Panc1 (cell line): ENCODE measurements at regions not wholly inside any gene's neighbourhood (a gene's known extent, or its start where the extent isn't known, plus 50 kb on each side); places are given as distances from the start of the nearest gene placed in this dataset.

Experiments
- CTCF ChIP-seq: fragments of 450-650 bp; IDR thresholded peaks from 2 replicates; pipeline ENCODE4 v1.5.1; 2017; ENCODE audit warnings: mild to moderate bottlenecking
- POLR2AphosphoS5 ChIP-seq: IDR thresholded peaks from 2 replicates; pipeline ENCODE4 v1.6.1; 2012; ENCODE audit warnings: mild to moderate bottlenecking, low read depth, low read length, moderate library complexity
- SIN3A ChIP-seq: IDR thresholded peaks from 2 replicates; pipeline ENCODE4 v1.6.1; 2012; ENCODE audit warnings: low read depth, mild to moderate bottlenecking, low read length, moderate library complexity, borderline replicate concordance; ENCODE audit not compliant: insufficient read depth

DNA sequence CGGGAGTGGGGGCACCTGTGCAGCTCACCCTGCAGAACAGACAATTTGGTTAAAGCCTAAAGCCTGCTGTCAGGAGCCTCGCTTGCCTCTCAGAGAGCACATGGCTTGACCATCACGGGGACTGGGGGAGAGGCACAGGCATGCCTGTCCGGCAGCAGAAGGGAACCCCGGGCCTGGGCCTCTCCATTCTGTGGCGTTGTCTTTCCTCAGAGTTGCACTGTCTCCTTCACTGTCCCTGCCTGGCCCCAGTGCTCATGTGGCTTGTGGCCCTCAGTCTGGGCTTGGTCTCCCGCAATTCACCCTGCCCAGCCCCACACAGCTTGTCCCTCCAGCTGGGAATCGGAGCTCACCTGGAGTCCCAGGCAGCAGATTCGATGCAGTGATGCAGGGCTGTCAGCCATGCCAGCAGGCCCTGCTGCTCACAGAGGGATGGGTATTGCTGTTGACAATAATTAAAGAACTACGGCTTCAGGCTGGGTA, 189.9 kb downstream of the SEC14L1 start:
- TF ChIP-seq CTCF: no peak
- TF ChIP-seq POLR2AphosphoS5: no peak
- no peak for TF ChIP-seq SIN3A
